ENCODE measurements at regions not wholly inside any gene's neighbourhood (a gene's known extent, or its start where the extent isn't known, plus 50 kb on each side); places are given as distances from the start of the nearest gene placed in this dataset.

DNA sequence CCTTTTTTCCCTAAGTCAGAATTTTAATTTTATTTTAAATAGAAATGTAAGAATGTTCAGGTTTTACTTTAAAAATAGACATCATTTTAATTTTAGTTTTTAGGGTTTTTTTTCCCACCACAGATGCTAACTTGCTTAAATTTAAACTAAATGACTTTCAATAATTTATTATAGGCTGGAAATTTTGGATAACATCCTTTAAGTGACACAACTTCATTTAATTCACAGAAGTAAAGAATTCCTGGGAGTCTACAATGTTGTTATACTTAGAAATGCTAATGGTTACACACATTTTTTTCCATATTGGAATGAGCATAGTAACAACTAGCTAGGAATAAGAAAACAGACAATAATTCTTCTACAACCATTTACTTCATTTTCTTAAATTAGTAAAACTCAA, 90.5 kb upstream of the PDE10A start:
- no peak for DNase-seq (ENCODE audit: extremely low read depth in 1 of 11, low read depth in 9 of 11, low spot score in 4 of 11)

DNA sequence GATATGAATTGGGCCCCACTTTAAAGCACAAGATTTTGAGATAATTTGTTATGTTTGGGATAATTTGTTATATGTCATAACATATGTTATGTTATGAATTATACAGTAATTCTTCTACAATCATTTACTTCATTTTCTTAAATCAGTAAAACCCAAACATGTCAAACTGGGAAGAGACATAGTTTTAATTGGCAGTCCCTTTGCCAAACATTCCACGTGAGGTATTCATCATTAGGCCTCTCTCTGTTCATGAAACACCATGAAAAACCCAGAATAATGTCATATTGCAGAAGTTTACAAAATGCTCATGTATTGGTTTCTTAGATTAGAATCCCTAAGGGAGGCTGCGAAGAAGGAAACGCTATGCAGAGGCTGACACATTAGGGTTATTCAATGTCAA, 89.4 kb upstream of the PDE10A start:
- DNase-seq (ENCODE audit: extremely low read depth in 1 of 11, low read depth in 9 of 11, low spot score in 4 of 11): no peak

DNA sequence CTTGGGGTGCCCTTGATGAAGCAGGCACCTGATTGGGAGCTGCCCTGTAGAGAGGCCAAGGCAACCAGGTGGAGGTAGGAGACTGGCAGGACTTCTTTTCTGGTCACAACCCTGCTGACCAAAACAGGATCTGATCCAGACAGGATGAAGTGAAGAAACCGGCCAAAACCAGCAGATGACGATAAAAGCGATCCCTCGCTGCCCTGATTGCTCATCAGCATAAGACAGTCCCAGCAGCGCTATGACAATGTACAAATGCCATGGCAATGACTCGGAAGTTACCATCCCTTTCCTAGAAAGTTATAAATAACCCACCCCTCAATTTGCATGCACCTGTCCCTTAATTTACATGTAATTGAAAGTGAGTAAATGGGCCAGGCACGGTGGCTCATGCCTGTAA, 88.4 kb upstream of the PDE10A start:
- no peak for DNase-seq (ENCODE audit: extremely low read depth in 1 of 11, low read depth in 9 of 11, low spot score in 4 of 11)

DNA sequence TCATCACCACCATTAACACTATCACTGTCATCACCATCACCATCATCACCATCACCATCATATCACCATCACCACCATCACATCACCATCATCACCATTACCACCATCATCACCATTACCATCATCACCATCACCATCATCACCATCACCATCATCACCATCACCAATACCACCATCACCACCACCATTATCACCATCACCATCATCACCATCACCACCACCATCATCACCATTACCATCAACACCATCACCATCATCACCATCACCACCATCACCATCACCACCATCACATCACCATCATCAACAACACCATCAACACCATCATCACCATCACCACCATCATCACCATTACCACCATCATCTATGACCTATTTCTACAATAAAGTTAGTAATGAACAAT, 86.1 kb upstream of the PDE10A start:
- no peak for DNase-seq (ENCODE audit: extremely low read depth in 1 of 11, low read depth in 9 of 11, low spot score in 4 of 11)

DNA sequence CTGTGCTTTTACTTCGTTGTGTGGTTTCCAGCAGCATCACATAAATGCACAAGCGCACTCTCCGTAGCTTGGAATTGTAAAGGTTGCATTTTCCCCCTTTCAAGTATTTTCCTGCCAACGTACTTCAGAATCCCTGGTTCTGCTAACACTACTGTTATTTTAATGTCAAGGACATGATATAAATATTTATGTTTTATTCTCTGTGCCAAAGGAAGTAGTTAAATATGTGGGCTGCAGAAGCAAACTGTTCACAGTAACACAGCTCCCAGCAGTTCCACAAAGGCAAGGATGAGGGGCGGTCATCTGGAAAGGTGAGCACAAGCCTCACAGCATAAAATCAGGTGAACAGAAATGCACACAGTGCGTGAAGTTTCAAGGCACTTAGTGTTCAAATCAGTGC, 85.3 kb upstream of the PDE10A start:
- DNase-seq (ENCODE audit: extremely low read depth in 1 of 11, low read depth in 9 of 11, low spot score in 4 of 11): no peak

DNA sequence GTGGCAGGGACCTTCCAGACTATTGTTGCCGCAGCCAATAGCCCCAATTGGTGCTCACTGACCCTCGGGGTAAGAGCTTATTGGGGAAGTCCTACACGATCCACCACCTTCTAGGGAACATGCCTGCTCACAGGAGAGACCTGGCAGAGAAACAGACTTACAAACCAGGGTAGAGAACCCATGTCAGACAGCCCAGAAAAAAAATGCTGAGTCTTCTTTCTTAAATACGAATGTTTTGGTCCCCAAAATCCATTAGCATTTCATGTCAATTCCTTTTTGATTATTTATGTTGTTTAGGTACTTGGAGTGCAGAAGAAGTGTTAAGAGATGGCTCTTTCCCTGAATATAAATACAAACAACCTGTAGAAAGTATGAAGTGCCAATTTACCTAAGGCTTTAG, 84.9 kb upstream of the PDE10A start:
- DNase-seq (ENCODE audit: extremely low read depth in 1 of 11, low read depth in 9 of 11, low spot score in 4 of 11): no peak

DNA sequence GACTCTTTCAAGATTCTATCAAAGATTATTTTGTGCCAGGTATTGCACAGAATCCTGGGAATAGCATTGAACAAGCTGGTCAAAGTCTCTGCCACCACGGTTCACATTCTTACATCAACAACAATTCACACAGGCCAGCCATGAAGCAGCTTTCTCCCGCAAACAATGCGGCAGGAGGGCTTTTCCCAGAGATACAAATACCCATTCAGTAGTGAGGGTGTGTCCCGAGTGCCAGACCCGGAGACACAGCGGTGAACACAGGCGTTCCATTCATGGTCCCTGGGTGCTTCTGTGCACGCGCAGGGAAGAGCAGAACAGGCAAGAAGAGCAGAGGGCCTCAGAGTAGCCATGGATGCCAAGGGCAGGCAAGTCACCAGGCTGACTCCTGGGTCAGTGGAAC, 83.3 kb upstream of the PDE10A start:
- DNase-seq (ENCODE audit: extremely low read depth in 1 of 11, low read depth in 9 of 11, low spot score in 4 of 11): no peak

DNA sequence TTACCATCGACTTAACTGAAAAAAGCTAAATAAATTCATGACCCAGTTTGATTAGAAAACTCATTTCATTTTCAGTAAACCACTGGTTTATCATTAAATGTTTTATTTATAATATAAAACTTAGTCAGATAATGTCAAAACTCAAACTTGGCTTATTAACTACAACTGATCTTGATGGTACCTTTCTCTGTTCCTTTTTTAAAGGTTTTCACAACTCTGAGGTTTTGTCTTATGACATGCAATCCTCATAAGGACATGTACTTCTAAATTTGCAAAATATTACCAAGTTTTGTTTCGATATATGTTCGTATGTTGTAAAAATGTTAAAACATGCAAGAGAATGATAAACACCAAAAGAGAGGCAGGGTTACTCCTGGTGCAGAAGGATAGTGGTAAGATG, 82.5 kb upstream of the PDE10A start:
- DNase-seq (ENCODE audit: extremely low read depth in 1 of 11, low read depth in 9 of 11, low spot score in 4 of 11): no peak

DNA sequence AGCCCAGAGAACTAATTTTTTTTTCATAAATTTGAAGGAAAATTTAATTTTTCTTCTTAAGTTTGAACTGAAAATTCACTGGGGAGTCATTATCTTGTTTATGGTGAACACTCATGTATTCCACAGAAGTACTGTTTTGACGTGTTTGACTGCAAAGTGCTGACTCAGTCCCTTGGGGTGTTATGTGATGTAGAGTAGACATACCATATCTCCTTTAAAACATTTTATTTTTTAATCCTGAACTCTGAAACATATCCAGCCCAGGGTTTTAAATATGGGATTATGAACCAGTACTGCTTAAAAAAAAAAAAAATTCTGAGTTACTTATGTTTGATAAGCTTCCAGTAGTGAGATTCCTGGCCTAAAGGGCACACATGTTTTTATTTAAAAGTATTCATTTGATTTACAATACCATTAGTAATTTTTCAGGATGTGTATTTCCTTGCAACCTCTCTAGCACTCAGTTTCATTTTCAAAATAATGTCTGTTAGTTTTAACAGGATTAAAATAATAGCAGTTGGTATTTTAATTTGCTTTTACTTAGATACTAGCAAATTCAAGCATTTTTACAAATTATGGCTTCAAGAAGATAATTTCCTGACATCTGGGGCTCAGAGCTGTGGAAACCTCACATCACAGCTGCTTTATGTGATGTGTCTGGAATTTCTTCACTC, 81.7 kb upstream of the PDE10A start:
- DNase-seq (ENCODE audit: extremely low read depth in 1 of 11, low read depth in 9 of 11, low spot score in 4 of 11): no peak

DNA sequence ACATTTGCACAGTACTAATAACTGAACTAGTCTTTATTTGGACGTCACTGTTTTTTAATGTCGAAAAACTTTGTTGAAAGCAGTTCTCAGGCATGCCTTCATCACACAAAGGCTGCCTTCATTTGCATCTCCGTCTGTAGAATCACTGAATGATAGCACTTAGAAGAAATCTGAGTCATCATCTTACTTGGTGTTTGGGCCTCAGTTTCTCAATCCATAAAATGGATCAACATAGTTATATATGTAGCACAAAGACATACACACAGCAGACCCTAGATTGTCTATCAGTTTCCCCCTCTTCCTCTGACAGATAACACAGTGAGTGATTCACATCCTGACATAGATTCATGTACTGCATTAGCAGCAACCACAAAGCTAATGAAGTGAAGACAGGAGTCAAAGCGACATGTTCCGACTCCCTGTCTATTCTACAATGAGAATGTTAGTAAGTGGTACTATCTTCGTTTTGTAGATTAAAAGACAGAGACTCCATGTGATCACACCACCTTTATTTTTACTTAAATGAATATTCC, 80.4 kb upstream of the PDE10A start:
- DNase-seq (ENCODE audit: extremely low read depth in 1 of 11, low read depth in 9 of 11, low spot score in 4 of 11): no peak

DNA sequence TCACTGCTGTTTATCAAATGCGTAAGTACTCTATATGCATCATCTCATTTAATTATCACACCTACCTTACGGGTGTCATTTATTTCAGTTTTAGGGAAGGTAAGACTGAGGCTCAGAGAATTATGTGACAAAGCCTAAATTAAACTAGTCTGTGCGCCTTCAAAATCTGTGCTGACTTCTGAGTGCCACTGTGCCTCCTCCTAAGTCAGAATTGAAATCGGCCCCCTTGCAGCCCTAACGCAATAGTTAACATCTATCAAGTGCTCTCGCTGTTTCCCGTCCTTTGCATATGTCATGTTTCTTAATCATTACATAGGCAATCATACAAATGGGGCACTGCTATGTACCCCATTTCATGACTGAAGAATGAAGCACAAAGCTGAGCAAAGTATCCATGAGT, 79.0 kb upstream of the PDE10A start:
- DNase-seq (ENCODE audit: extremely low read depth in 1 of 11, low read depth in 9 of 11, low spot score in 4 of 11): no peak

DNA sequence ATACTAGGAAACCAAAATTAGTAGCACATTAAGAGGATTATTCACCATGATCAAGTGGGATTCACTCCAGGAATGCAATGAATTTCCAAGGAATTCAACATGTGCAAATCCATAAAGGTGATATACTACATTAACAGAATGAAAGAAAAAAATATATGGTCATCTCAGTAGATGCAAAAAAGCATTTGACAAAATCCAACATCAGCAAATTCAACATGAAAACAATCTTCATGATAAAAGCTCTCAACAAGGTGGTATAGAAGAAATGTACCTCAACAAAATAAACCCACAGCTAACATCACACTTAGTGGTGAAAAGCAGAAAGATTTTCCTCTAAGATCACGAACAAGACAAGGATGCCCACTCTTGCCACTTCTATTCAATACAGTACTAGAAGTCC, 74.4 kb upstream of the PDE10A start:
- no peak for DNase-seq (ENCODE audit: extremely low read depth in 1 of 11, low read depth in 9 of 11, low spot score in 4 of 11)

DNA sequence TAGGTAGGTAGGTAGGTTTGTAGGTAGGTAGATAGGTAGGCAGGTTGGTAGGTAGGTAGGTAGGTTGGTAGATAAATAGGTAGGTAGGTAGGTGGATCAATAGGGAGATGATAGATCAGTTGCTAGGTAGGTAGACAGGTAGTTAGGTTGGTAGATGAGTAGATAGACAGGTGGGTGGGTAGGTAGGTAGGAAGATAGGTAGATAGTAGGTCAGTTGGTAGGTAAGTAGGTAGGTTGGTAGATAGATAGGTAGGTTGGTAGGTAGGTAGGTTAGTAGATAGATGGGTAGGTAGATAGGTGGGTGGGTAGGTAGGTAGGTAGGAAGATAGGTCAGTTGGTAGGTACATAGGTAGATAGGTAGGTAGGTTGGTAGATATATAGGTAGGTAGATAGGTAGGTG, 72.0 kb upstream of the PDE10A start:
- no peak for DNase-seq (ENCODE audit: extremely low read depth in 1 of 11, low read depth in 9 of 11, low spot score in 4 of 11)

DNA sequence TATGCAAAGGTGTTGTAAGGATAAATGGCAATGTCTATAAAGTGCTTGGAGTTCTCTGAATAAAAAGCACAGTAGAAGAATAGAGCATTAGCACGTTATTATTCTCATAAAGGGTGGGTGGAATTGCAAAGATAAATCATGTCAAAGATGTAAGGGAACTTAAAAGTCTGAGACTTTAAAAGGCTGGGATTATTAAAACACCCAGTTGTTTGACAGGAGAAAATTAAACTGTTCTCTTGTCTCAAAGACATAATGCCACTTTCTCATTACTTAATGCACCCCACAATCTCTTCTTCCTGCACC, 70.4 kb upstream of the PDE10A start:
- DNase-seq (ENCODE audit: extremely low read depth in 1 of 11, low read depth in 9 of 11, low spot score in 4 of 11): no peak

DNA sequence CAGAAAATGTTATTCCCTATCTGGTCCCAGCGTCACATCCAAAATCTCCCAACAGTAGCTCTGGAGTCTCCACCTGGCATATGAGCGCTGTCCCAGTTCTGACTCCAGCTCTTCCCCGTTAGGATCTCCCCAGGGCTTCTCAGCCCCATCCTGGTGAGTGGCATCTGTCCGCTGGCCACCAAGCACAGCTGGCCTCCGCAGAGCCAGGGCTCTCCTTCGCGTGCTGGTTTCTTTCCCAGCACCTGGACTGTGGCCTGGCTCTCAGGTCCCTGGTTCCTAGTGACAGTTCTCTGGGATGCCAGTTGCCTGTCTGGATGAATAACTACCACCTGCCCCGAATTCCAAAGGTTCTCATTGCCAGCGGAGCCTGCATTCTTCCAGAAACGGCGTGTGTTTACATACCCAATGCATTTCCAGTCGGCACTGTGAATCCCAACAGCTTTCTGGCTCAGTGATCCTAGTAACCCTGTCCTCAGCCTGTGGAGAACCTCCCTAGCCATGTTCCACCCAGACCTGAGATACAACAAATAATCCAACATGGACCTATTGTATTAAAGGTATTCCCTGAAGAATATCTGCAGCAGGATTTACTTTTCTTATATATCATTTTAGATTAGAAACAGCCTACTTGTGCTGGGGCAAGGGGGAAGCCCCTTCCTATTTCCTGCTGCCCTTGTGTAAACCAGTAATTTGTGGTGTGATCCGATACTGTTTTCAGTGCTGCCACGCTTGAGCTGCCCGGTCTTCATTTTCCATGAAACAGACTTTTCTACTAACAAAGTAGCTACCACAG, 69.9 kb upstream of the PDE10A start:
- DNase-seq (ENCODE audit: extremely low read depth in 1 of 11, low read depth in 9 of 11, low spot score in 4 of 11): peak in 4 of 11 donors; percentile 31 to 55 (median 43)

DNA sequence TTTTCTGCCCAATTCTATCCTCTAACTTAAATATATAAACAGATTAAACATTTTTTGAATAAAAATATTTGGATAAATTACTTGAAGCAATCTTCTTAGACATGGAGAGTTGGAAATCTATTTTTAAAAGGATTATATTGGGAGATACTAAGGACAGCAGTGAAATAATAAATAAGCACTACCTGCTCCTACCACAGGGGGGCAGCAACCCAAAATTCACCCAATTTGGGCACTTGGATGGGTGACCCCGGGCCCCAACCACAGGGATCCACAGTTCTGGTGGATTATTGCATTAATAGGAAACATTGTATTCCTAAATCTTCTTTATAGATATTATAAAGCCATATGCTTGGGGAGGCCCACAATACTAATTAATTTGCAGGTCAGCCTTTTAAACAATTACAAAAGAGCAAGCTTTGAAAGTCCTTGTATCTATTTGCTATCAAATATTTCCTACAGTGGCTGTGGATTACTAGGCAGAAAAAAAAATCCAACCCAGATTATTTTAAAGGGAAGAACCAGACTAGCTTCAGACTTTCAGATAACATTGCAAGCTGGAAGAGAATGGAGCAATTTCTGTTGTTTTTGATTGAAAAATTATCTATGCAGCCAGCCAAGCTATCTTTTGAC, 66.4 kb upstream of the PDE10A start:
- no peak for DNase-seq (ENCODE audit: extremely low read depth in 1 of 11, low read depth in 9 of 11, low spot score in 4 of 11)

DNA sequence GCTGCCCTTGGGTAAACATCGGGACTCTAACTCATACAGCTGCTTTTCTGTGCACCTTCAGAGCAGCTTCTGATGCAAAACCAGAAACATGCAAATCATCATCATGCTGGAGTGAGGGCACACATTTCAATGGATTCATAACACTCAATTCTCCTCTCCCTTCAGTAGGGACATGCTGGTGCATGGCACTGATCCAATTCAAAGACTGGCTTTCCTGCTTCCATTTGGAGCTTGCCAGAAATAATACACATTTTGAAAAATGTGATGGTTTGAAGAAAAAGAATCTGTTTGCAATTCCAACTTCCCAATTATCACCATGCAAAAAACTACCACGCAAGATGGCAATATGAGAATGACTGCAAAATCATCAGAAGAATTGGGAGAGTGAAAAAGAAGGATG, 65.2 kb upstream of the PDE10A start:
- no peak for DNase-seq (ENCODE audit: extremely low read depth in 1 of 11, low read depth in 9 of 11, low spot score in 4 of 11)

DNA sequence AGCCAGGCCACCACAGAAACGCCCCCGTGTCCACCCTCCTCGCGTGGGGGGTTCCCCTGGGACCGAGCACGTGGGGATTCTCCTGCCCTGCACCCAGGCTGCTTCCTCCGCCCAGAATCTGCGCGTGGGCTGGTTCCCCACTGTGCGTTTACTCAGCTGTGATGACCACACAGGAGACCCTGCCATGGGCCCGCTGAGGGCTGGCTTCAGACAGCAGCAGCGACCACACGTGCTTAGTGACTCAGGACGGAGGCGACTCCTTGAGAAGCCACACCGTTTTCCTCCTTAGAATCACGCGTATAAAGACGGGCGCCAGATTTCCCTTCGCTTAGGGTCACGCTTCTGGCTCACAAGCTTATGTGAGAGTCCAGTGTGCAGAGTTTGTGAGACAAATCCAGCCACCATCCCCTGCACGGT, 63.9 kb upstream of the PDE10A start:
- no peak for DNase-seq (ENCODE audit: extremely low read depth in 1 of 11, low read depth in 9 of 11, low spot score in 4 of 11)

DNA sequence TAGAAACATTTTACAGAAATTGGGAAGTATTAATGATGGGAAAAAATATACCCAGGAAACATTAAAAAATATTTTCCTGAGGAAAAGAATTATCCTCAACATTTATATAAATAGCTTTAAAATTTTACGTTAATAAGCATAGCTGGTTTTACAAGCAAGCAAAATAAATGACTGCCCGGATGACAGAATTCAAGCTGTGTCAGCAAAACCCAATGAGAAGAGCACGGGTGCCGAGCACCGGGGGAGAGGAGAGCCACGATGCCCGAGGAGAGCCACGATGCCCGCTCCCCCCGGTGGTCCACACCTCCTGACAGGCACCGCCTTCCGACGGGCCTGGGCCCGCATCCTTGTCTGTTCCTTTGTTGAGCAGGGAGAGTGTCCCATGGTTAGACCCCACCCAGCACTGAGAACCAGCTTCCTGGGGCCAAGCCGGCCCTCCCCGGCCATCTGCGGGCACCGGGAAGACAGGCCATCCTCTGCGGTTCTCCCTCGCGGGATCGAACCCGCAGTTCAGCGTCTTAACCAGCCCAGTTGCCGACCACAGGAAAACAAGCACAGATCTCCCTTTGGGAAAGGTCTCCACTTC, 63.3 kb upstream of the PDE10A start:
- DNase-seq (ENCODE audit: extremely low read depth in 1 of 11, low read depth in 9 of 11, low spot score in 4 of 11): no peak

DNA sequence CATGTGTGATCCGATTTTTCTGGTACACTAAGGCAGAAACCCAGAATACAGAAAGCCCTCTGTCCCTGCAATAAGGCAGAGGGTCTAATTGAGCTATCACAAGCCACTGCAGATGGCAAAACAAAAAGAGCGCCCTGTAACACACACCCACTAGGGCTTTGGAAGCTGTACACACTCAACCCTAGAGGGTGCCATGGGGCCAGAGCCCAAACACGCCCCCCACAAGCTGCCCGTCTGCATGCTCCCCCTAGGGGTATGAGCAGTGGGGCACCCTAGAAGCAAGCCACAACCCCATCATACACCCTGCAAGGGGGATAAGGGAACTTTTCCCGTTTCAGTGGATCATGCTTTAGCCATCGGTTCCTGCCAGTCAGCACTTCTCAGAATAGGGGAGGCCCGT, 62.2 kb upstream of the PDE10A start:
- no peak for DNase-seq (ENCODE audit: extremely low read depth in 1 of 11, low read depth in 9 of 11, low spot score in 4 of 11)

Measured in renal cortex interstitium (tissue), 11 donors.